Mesendoderm (in vitro differentiated cells): ENCODE measurements at regions not wholly inside any gene's neighbourhood (a gene's known extent, or its start where the extent isn't known, plus 50 kb on each side); places are given as distances from the start of the nearest gene placed in this dataset.

ENCODE experiments used
- DNase-seq: peaks from one replicate; pipeline ENCODE4 v3.0.0; 2013
- H2AK5ac ChIP-seq: 2 replicates; pipeline ENCODE4 v1.6.1; 2013; ENCODE audit warnings: low read length, inconsistent platforms
- H2BK120ac ChIP-seq: 2 replicates; pipeline ENCODE4 v1.6.1; 2013; ENCODE audit warnings: low read depth, mild to moderate bottlenecking, low read length, moderate library complexity, mixed read lengths
- H2BK15ac ChIP-seq: replicated peaks from 2 replicates; pipeline ENCODE4 v1.6.1; 2013; ENCODE audit warnings: low read depth, mild to moderate bottlenecking, moderate library complexity
- H2BK5ac ChIP-seq: 2 replicates; pipeline ENCODE4 v1.6.1; 2013; ENCODE audit warnings: low read length, inconsistent platforms
- H3K18ac ChIP-seq: 2 replicates; pipeline ENCODE4 v1.6.1; 2013; ENCODE audit warnings: mild to moderate bottlenecking, low read length, mixed read lengths
- H3K23ac ChIP-seq: one replicate; pipeline ENCODE4 v1.6.1; 2013; ENCODE audit warnings: low read length
- H3K27ac ChIP-seq: 2 replicates; pipeline ENCODE4 v1.5.1; 2013; ENCODE audit warnings: low read depth, mild to moderate bottlenecking, inconsistent platforms, low read length, moderate library complexity
- H3K27me3 ChIP-seq: 2 replicates; pipeline ENCODE4 v1.6.1; 2013; ENCODE audit warnings: low read length, control low read depth, mild to moderate bottlenecking, inconsistent platforms; ENCODE audit not compliant: insufficient read depth, poor library complexity
- H3K36me3 ChIP-seq: 2 replicates; pipeline ENCODE4 v1.6.1; 2013; ENCODE audit warnings: low read length, inconsistent platforms; ENCODE audit not compliant: control insufficient read depth, insufficient read depth
- H3K4ac ChIP-seq: one replicate; pipeline ENCODE4 v1.6.1; 2013; ENCODE audit warnings: low read depth, mild to moderate bottlenecking, low read length, moderate library complexity
- H3K4me1 ChIP-seq: 2 replicates; pipeline ENCODE4 v1.6.1; 2013; ENCODE audit warnings: low read depth, low read length, inconsistent platforms; ENCODE audit not compliant: control insufficient read depth
- H3K4me2 ChIP-seq: 2 replicates; pipeline ENCODE4 v1.6.1; 2013; ENCODE audit warnings: low read length
- H3K4me3 ChIP-seq: 2 replicates; pipeline ENCODE4 v1.5.1; 2013; ENCODE audit warnings: mild to moderate bottlenecking, low read length
- H3K56ac ChIP-seq: one replicate; pipeline ENCODE4 v1.6.1; 2013; ENCODE audit warnings: low read length
- H3K79me1 ChIP-seq: 2 replicates; pipeline ENCODE4 v1.6.1; 2013; ENCODE audit warnings: low read length, inconsistent platforms
- H3K79me2 ChIP-seq: 2 replicates; pipeline ENCODE4 v1.6.1; 2013; ENCODE audit warnings: mild to moderate bottlenecking, low read length; ENCODE audit not compliant: control insufficient read depth, insufficient read depth
- H3K9ac ChIP-seq: 2 replicates; pipeline ENCODE4 v1.6.1; 2013; ENCODE audit warnings: low read length, inconsistent platforms
- H4K5ac ChIP-seq: one replicate; pipeline ENCODE4 v1.6.1; 2013; ENCODE audit warnings: low read length
- H4K8ac ChIP-seq: one replicate; pipeline ENCODE4 v1.6.1; 2013; ENCODE audit warnings: low read depth, mild to moderate bottlenecking, control low read depth, low read length, moderate library complexity
- WGBS: extraction: QIAGEN DNeasy Blood & Tissue Kit; methylation state at CpG from one replicate; pipeline ENCODE4 v1.1.7; 2013; ENCODE audit warnings: low lambda C conversion rate, missing lambda C conversion rate; ENCODE audit not compliant: insufficient coverage; ENCODE audit errors: extremely low coverage; 5-methylcytosine and 5-hydroxymethylcytosine counted together

DNA sequence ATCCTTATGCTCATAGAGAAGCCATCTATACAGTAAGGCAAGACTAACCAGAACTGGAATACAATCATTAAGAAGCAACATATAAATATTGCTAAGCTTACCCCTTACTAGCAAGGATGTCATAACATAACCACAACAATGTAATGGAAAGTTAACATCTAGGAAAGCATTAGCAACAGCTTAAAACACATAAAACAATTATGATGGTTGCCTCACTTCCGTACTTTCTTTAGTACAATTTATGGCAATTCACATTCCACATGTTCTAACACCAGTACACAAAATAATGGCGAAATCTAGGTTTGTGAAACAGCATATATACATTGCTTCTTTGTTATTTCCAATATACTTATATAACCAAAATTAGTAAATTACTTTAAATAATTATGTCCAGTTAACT, 195.0 kb downstream of the AHR start:
- Histone ChIP-seq H3K9ac (no peak overlapping the region), H2BK120ac (no peak overlapping the region), H4K8ac (no peak overlapping the region), H3K27me3 (no peaks in the 10 kb centered on the region), H3K36me3 (no peaks in the 10 kb centered on the region), H3K79me1 (no peaks in the 10 kb centered on the region), H2BK5ac (no peak overlapping the region), H2BK15ac (no peak overlapping the region), H2AK5ac (no peak overlapping the region), H3K56ac (no peak overlapping the region), H3K79me2 (no peaks in the 10 kb centered on the region), H3K4ac (no peak overlapping the region), H3K4me3 (no peak overlapping the region), H3K4me2 (no peak overlapping the region), H3K27ac (no peak overlapping the region), H3K18ac (no peak overlapping the region), H4K5ac (no peak overlapping the region), H3K4me1 (no peaks in the 10 kb centered on the region), H3K23ac (no peak overlapping the region)
- no peak for DNase-seq
- no CpG with 5 or more reads among the region's 2 CpGs for WGBS

DNA sequence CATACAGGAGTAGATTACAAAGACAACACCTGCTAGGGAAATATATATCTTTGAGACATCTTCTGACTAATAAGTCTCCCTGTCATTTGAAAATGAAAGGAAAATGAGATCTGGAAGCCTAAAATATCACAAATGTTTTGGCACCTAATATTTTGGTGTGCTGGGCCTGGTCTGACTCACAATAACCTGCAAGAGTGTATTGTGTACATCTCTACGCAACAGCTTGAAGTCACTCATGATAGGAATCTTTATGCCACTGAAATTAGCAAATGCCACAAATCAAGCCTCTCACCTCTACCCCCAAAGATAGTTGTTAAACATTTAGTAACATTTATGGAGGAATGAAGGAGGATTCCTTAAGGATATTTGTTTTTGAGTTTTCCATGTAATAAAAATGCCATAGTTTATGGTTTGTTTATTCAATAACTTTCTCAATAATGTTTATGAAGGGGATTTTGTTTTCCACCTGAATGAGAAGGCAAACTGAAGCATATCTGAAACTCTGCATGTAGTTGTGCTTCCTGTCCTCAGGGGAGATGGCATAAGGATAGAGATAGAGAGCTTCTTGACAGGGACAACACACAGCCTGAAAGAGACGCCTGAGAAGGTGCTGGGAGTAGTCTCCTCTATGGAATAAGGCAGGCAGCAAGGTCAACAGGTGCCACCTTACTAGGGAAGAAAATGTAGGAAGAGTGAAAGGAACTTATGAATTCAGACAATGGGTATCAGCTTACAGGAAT, 197.4 kb downstream of the AHR start:
- H3K4me2 ChIP-seq: no peak overlapping the region
- no peak overlapping the region for H3K27ac ChIP-seq
- H3K4ac ChIP-seq: no peak overlapping the region
- H2BK15ac ChIP-seq: no peak overlapping the region
- no peaks in the 10 kb centered on the region for H3K79me1 ChIP-seq
- no peaks in the 10 kb centered on the region for H3K4me1 ChIP-seq
- no peaks in the 10 kb centered on the region for H3K27me3 ChIP-seq
- no peak overlapping the region for H3K18ac ChIP-seq
- H2BK5ac ChIP-seq: no peak overlapping the region
- H3K4me3 ChIP-seq: no peak overlapping the region
- no peak overlapping the region for H2AK5ac ChIP-seq
- no peaks in the 10 kb centered on the region for H3K36me3 ChIP-seq
- no peak overlapping the region for H4K8ac ChIP-seq
- H3K56ac ChIP-seq: no peak overlapping the region
- H3K9ac ChIP-seq: no peak overlapping the region
- no peak overlapping the region for H4K5ac ChIP-seq
- no peak for DNase-seq
- H3K23ac ChIP-seq: no peak overlapping the region
- H2BK120ac ChIP-seq: no peak overlapping the region
- no peaks in the 10 kb centered on the region for H3K79me2 ChIP-seq
- WGBS: no CpG with 5 or more reads among the region's 2 CpGs

- Histone ChIP-seq H3K4me2 (no peak overlapping the region), H3K79me1 (no peaks in the 10 kb centered on the region), H2BK5ac (no peak overlapping the region), H3K18ac (no peak overlapping the region), H3K36me3 (no peaks in the 10 kb centered on the region), H3K27ac (no peak overlapping the region), H3K56ac (no peak overlapping the region), H2AK5ac (no peak overlapping the region), H2BK15ac (no peak overlapping the region), H3K4me3 (no peak overlapping the region), H3K4ac (no peak overlapping the region), H3K4me1 (no peaks in the 10 kb centered on the region), H3K79me2 (no peaks in the 10 kb centered on the region), H4K8ac (no peak overlapping the region), H3K27me3 (no peaks in the 10 kb centered on the region), H4K5ac (no peak overlapping the region), H2BK120ac (no peak overlapping the region), H3K23ac (no peak overlapping the region), H3K9ac (no peak overlapping the region)
- DNase-seq: no peak
- no CpG with 5 or more reads among the region's 1 CpG for WGBS
Observed at GRCh38 chr7:17497136-17497535, 198.7 kb downstream of the AHR start.

- no CpG with 5 or more reads among the region's 5 CpGs for WGBS
- H3K4me2 ChIP-seq: no peak overlapping the region
Observed at GRCh38 chr7:17497549-17498167, 199.2 kb downstream of the AHR start.

GRCh38 chr7:17498230-17498629, 199.8 kb downstream of the AHR start:
- DNase-seq: no peak
- Histone ChIP-seq H2BK15ac (no peak overlapping the region), H3K4me1 (no peaks in the 10 kb centered on the region), H3K36me3 (no peaks in the 10 kb centered on the region), H3K79me1 (no peaks in the 10 kb centered on the region), H3K56ac (no peak overlapping the region), H2BK120ac (no peak overlapping the region), H3K79me2 (no peaks in the 10 kb centered on the region), H3K27ac (no peak overlapping the region), H2BK5ac (no peak overlapping the region), H3K23ac (no peak overlapping the region), H3K18ac (no peak overlapping the region), H3K27me3 (no peaks in the 10 kb centered on the region), H2AK5ac (no peak overlapping the region), H3K9ac (no peak overlapping the region), H4K8ac (no peak overlapping the region), H3K4ac (no peak overlapping the region), H3K4me2 (no peak overlapping the region), H4K5ac (no peak overlapping the region), H3K4me3 (no peak overlapping the region)
- no CpG with 5 or more reads among the region's 4 CpGs for WGBS

More at GRCh38 chr7:17497549-17498167, 199.2 kb downstream of the AHR start:
- no peak overlapping the region for H2BK120ac ChIP-seq
- H3K56ac ChIP-seq: no peak overlapping the region
- no peaks in the 10 kb centered on the region for H3K79me2 ChIP-seq
- no peaks in the 10 kb centered on the region for H3K36me3 ChIP-seq
- H3K4me1 ChIP-seq: no peaks in the 10 kb centered on the region
- H3K27me3 ChIP-seq: no peaks in the 10 kb centered on the region
- no peak overlapping the region for H3K9ac ChIP-seq
- DNase-seq: no peak
- H2BK15ac ChIP-seq: no peak overlapping the region
- no peak overlapping the region for H4K8ac ChIP-seq
- no peak overlapping the region for H3K4ac ChIP-seq
- H3K23ac ChIP-seq: no peak overlapping the region
- H3K27ac ChIP-seq: no peak overlapping the region
- no peak overlapping the region for H2BK5ac ChIP-seq
- no peak overlapping the region for H3K4me3 ChIP-seq
- H2AK5ac ChIP-seq: no peak overlapping the region
- H3K79me1 ChIP-seq: no peaks in the 10 kb centered on the region
- H3K18ac ChIP-seq: no peak overlapping the region
- no peak overlapping the region for H4K5ac ChIP-seq

- Histone ChIP-seq H4K5ac (no peak overlapping the region), H2AK5ac (no peak overlapping the region), H3K4me3 (no peak overlapping the region), H3K23ac (no peak overlapping the region), H3K18ac (no peak overlapping the region), H3K27me3 (no peaks in the 10 kb centered on the region), H2BK15ac (no peak overlapping the region), H3K4me2 (no peak overlapping the region), H3K79me1 (no peaks in the 10 kb centered on the region), H2BK120ac (no peak overlapping the region), H3K36me3 (no peaks in the 10 kb centered on the region), H3K56ac (no peak overlapping the region), H3K79me2 (no peaks in the 10 kb centered on the region), H2BK5ac (no peak overlapping the region), H3K4ac (no peak overlapping the region), H3K27ac (no peak overlapping the region), H4K8ac (no peak overlapping the region), H3K9ac (no peak overlapping the region), H3K4me1 (no peaks in the 10 kb centered on the region)
- no peak for DNase-seq
Observed at GRCh38 chr7:17500736-17501135, 202.3 kb downstream of the AHR start.
